Neural progenitor cell (in vitro differentiated cells): ENCODE measurements at regions not wholly inside any gene's neighbourhood (a gene's known extent, or its start where the extent isn't known, plus 50 kb on each side); places are given as distances from the start of the nearest gene placed in this dataset.

Experiments used
- EZH2 ChIP-seq: fragments of 200-600 bp; sonication (generic); IDR thresholded peaks from 2 replicates; pipeline ENCODE4 v1.6.1; 2017; ENCODE audit warnings: antibody characterized with exemption, mild to moderate bottlenecking, moderate library complexity
- EZH2phosphoT487 ChIP-seq: fragments of 200-600 bp; sonication (generic); IDR thresholded peaks from 2 replicates; pipeline ENCODE4 v1.6.1; 2017; ENCODE audit warnings: antibody characterized with exemption
- TF ChIP-seq, protein P1 (sequence below): fragments of 200-600 bp; sonication (generic); IDR thresholded peaks from 2 replicates; pipeline ENCODE4 v1.5.1; 2017; ENCODE audit warnings: antibody characterized with exemption, mild to moderate bottlenecking

DNA sequence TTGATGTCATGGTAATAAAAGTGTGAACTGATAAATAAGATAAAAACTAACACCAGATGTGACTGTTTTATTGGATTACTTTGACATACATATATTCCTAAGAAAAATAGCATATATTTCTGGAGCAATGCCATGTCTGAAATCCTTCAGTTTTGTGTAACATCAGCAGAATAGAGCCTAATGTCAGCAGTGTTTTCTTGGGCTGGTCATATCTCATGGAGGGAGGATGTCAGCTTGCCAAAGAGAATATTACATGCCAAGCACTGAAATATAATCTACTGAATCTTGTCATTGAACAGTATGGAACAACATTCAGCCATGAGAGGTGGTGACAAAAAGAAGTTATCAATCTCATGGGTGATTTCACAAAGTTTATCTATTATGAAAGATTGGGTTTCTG lies 220.3 kb downstream of the KLHL28 start:
- TF ChIP-seq, protein P1, sequence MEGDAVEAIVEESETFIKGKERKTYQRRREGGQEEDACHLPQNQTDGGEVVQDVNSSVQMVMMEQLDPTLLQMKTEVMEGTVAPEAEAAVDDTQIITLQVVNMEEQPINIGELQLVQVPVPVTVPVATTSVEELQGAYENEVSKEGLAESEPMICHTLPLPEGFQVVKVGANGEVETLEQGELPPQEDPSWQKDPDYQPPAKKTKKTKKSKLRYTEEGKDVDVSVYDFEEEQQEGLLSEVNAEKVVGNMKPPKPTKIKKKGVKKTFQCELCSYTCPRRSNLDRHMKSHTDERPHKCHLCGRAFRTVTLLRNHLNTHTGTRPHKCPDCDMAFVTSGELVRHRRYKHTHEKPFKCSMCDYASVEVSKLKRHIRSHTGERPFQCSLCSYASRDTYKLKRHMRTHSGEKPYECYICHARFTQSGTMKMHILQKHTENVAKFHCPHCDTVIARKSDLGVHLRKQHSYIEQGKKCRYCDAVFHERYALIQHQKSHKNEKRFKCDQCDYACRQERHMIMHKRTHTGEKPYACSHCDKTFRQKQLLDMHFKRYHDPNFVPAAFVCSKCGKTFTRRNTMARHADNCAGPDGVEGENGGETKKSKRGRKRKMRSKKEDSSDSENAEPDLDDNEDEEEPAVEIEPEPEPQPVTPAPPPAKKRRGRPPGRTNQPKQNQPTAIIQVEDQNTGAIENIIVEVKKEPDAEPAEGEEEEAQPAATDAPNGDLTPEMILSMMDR: no peak
- TF ChIP-seq EZH2 (no peak), EZH2phosphoT487 (no peak)
